GM19043 (cell line): ENCODE measurements at regions not wholly inside any gene's neighbourhood (a gene's known extent, or its start where the extent isn't known, plus 50 kb on each side); places are given as distances from the start of the nearest gene placed in this dataset.
"Not testable (repeated sequence)": the region's sequence is repeated elsewhere in the genome, so short reads cannot be mapped to it uniquely, and the experiment has no call there.

Source experiments
- ATAC-seq: cut with Tn5 transposase; IDR thresholded peaks from one replicate; pipeline ENCODE4 v1.9.1; 2021; ENCODE audit warnings: low read depth; ENCODE audit not compliant: unreplicated experiment

DNA sequence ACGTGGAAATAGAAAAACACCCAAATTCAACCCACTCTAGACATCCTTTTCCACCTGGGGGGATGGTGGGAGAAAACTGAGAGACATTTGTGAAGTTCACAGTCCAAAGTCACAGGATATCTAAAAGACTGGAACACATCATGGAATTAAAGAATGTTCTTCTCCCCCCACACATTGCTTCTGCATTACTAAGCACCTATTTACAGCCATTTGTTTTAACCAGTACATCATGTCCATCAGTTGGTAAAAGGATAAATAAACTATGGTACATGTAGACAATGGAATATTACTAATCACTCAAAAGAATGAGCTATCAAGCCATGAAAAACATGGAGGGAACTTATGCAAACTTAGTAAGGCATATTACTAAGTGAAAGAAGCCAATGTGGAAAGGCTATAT, 185.5 kb upstream of the ANXA10 start:
- ATAC-seq, result no peak

DNA sequence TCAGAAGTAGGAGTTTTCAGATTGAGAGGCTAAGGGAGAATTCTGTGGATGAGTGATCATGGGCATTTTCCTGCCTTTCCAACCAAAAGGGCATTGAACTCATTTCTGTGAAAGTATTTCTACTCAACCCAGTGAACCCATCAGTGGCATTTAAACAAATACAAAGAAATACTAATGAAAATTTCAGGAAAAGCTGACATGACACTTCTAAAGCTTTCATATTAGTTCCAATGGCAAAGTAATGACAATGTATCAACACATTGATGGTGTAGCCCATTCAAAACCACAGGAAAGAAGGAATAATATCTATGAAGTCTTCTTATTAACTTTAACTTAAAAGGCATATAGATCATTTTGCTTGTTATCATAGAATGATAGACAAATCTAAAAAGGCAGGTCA, 183.5 kb upstream of the ANXA10 start:
- ATAC-seq, result no peak

DNA sequence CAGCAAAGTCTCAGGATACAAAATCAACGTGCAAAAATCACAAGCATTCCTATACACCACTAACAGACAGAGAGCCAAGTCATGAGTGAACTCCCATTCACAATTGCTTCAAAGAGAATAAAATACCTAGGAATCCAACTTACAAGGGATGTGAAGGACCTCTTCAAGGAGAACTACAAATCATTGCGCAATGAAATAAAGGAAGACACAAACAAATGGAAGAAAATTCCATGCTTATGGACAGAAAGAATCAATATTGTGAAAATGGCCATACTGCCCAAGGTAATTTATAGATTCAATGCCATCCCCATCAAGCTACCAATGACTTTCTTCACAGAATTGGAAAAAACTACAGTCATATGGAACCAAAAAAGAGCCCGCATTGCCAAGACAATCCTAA, 179.8 kb upstream of the ANXA10 start:
- ATAC-seq, result not testable (repeated sequence)

DNA sequence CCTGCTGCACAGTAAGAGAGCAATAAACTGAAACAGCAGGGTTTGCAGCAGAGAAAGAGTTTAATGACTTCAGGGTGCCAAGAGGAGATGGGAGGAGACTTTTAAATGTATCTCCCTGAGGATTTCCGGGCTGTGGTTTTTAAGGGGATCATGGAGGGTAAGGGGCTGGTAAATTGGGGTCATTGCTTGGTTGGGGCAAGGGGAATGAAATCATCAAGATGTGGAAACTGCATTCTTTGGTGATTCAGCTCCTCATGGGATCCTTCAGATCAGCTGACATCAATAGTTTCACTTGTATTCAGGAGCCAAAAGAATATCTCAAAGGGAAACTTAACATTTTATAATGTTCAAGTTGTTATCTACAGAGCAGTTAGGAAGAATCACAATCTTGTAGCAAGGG, 174.3 kb upstream of the ANXA10 start:
- ATAC-seq, result no peak

DNA sequence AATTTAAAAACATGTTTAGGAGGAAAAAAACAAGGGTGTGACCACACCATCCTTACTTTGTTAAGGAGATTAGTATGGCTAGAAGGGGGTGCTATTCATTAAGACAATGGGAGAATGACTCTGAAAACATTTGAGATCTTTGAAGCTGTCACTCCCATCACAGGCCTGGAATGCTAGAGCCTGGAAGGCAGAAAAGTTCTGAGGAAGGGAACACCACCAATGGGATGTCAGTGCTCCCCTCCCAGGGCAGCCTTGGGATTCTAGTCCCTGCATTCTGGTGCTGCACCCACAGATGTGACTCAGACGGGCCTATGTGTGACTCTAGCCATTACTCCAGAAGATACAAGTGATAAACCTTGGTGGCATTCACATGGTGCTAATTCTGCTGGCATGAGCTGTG, 162.2 kb upstream of the ANXA10 start:
- no peak for ATAC-seq

DNA sequence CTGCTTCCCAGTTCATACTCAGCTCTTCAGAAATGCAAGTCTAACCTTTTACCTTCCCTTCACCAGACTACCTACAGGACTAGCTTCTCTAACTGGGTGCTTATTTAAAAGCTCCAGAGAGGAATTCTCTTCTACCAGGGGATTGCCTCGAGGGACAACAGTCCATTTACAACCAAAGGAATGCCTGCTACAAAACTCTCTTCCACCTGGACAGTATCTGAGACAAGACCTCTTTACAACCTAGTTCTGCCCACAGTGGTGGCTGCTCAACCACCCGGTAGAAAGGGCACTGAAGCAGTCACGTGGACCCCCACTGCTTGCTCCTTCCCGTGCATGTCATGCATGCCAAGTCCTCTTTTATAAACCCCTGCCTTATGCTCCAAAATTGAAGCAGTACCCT, 158.1 kb upstream of the ANXA10 start:
- ATAC-seq, result no peak

DNA sequence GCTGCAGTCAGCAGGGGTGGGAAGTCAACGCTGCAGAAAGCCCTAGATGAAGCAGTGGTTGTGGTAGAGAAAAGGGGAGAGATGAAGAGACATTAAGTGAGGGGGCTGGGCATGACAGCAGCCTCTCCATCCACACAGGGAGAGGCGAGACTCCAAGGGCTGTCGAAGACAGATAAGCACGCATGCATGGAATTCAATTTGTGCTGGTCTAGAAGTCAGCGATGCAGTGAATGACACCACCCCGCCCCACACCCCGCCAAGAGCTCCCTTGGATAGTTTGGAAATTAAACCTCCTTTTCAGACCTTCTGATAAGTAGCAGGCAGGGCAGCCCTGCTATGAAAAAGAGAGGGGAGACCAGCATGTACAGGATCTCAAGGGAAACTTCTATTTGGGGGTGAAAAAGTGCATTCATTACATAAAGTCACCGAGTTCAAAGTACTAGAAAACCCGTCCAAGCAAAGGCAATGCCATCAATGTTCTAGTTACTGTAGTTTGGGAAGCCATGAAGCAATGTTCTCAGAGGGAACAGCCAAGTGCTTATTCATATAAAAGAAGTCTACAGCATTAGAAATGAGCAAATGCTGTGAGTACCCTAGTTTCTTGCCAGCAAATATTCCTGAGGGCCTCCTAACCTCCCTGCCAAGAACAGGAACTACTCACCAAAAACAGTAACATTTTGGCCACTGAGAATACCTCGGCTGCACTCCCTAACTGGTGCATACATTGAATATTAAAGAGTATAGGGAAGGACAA, 152.3 kb upstream of the ANXA10 start:
- no peak for ATAC-seq

DNA sequence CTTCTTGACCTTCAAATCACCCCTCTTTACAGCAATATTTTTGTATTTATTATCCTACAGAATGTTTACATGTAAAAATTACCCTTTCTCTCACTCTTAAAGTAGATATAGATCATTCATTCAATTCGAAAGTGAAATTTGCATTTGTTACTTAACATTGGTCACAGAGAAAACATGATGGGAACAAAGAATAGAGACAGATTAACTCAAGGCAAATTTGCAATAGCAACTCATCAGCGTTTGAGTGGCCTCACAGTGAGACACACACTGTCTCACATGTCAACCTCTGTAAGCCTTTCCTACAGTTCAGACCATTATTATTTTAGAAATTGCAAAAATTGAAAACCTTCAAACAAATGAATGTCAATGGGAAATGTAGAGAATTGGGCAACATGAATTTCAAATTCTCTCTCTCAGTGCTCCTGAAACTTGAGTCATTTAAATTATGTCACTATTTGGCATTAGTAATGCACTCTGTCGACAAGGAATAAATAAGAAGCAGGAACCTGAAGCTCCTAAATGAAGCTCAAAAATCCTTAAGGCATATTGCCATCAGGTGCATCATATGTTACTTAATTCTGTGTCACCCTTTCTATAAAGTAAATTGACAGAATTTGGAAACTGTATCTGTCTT, 148.3 kb upstream of the ANXA10 start:
- ATAC-seq, result no peak

DNA sequence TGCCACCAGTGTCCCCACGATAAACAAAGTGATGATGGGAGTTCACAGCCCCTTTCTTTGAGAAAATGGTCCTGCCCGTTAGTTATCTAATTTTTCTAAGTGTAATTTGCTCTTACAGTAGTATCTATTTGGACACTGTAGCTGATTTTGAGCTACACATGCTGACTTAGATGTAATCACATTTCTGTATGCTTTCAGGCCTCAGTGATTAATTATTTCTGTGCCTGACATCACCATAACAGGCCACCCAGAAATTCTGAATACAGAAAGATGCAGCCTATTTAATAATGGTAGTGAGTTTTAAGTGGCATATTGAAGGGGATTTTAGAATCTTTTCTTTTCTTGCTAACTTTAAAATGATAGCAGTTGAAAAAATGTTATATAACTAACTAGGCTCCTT, 147.6 kb upstream of the ANXA10 start:
- ATAC-seq, result no peak

DNA sequence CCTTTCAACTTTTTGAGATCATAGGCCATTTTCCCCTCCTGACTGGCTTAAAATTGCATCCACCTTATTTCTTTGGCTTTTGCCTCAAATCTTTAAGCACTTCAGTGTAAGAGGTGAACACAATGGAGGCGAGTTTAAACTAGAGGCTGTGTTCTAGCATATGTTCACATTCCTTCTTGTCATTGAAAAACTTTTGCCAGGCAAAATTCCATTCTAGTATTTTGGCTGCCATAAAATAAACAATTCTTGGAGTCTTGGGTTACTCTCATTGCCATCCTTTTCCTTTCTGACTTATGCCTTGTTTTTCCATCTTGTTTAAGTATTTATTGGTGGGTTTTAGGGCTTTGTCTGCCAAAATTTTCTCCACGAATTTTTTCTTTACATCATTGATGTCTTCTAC, 137.3 kb upstream of the ANXA10 start:
- ATAC-seq, result no peak

DNA sequence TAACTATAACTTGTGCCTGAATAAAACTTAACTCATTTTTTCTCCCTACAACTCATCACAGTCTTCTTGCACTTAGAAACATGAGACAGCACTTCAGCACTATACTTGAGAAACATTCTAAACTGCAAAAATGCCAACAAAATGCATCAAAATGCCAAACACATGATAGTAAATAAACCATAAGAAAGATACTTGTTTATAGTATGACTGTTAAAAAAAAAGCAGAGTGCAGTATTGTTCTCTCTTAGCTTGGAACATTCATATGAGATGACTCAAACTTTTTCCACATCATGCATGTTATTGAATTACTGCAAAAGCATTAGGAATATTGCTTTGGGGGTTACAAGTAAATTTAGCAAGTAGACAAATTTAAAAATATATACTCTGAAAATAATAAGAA, 135.7 kb upstream of the ANXA10 start:
- ATAC-seq, result no peak

DNA sequence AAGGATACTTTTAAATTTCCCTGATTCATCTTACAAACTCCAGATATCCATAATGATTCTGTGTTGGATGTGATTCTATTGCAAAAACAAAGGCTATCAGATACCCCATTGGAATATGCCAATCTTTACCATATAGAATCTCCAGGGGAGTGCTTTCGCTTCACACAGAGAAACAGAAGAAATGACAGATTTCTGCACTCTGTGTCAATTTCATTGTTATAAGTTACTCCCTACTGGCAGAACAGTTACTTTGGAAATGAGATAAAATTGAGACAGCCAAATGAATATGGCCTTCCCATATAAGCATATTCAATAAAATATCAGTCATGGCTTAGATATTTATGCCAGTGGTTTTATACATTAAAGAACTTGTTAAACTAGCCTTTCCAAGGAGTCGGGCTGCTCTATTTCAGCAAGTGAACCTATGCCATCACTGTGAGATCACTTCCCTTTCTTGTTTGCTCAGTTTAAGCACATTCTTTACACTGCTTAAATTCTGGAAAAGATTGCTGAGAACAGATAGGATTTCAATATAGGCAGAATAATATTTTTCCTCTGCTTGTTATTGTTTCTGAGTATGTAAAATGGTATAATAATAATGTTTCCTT, 127.5 kb upstream of the ANXA10 start:
- no peak for ATAC-seq

DNA sequence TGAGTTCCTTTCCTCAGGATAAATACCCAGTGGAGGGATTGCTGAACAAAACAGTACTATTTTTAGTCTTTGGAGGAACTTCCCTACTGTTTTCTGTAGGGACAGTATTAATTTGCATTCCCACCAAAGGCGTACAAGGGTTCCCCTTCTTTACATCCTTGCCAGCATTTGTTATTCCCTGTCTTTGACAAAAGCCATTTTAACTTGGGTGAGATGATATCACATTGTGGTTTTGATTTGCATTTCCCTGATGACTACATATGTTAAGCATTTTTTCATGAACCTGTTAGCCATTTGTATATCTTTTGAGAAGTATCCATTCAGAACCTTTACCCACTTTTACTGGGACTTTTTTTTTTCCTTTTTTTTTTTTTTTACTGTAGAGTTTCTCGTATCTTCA, 126.2 kb upstream of the ANXA10 start:
- no peak for ATAC-seq

DNA sequence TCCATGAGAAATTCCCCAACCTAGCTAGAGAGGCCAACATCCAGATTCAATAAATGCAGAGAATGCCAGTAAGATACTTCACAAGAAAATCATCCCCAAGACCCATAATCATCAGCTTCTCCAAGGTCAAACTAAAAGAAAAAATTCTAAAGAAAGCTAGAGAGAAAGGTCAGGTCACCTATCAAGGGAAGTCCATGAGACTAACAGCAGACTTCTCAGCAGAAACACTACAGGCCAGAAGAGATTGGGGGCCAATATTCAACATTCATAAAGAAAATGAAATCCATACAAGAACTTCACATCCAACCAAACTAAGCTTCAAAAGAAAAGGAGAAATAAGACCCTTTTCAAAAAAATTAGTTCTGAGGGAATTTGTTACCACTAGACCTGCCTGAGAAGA, 118.8 kb upstream of the ANXA10 start:
- ATAC-seq, result no peak

DNA sequence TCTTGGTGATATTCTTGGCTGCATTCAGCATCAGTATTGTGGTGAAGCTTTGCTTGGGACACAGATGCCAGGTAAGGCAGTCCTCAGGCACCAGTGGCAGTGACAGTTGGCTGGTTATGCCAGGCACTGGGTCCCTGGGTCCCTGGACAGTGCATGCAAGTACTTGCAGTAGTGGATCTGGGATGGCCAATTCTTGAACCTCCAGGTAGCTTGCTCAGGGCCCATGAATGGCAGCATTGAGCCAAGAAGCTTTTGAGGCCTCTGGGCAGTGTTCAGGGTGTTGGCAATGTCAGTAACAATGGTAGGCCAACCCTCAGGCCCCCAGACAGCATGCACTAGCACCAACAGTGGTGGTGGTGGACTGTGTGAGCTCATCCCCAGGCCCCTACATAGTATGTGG, 106.8 kb upstream of the ANXA10 start:
- ATAC-seq, result no peak

DNA sequence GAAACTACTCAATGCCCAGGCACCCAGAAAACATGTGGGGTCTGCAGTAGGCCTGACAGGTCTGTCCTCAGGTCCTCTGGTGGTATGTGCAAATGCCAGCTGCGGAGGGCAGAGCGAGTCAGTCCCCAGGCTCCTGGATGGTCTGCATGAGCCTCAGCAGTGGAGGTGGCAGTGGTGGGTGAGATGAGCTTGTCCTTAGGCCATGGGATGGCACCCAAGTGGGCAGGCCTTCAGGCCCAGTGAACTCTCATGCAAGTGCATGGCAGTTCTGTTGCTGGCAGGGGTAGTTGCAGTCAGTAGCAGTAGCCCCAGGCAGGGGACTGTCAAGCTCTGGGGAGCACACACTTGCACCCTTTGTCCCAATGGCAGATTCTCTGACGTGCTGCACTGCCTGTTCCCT, 106.3 kb upstream of the ANXA10 start:
- no peak for ATAC-seq

DNA sequence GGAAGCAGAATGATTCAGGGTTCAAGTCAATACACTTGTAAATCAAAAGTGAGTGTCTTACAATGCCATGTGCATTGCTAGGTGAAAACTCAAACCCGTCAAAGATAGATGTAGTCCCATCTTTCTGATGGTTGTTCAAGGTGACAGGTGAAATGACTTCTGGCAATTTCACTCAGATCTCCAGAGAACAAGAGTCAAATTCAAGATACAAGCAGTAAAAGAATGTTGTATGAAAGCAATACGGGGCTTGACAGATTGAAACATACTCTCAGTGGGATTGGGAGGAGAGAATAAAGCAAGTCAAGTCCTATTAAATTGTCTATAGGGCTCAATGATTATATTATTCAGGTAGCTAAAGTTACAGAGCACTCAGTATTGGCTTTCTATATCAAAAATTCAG, 105.1 kb upstream of the ANXA10 start:
- no peak for ATAC-seq

DNA sequence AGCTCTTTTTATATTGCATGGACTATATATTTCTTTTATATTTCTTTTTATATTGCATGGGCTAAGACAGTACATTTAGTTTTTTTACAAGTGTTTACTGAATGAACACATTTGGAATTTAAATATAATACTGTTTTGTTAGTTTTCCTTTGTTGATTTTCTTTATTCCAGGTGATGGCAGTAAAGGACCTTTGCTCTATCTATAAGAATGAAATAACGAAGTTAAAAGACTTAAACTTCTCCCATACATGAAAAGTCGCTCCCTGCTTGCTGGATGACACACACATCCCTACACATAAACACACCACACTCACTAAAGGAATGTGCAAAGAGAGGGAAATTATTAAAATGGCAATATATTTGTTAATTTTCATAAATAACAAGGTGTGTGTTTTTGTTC, 102.5 kb upstream of the ANXA10 start:
- ATAC-seq, result no peak

DNA sequence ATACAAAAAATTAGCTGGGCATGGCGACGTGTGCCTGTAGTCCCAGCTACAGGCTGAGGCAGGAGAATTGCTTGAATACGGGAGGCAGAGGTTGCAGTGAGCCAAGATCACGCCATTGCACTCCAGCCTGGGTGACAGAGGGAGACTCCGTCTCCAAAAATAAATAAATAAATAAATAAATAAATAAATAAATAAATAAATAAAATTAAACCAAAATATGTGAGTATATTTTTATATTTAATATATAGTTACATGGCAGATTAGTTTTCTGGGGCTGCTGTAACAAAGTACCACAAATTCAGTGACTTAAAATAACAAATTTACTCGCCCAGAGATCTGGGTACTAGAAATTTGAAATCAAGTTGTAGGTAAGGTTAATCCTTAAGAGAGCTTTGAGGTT, 84.2 kb upstream of the ANXA10 start:
- ATAC-seq, result not testable (repeated sequence)

DNA sequence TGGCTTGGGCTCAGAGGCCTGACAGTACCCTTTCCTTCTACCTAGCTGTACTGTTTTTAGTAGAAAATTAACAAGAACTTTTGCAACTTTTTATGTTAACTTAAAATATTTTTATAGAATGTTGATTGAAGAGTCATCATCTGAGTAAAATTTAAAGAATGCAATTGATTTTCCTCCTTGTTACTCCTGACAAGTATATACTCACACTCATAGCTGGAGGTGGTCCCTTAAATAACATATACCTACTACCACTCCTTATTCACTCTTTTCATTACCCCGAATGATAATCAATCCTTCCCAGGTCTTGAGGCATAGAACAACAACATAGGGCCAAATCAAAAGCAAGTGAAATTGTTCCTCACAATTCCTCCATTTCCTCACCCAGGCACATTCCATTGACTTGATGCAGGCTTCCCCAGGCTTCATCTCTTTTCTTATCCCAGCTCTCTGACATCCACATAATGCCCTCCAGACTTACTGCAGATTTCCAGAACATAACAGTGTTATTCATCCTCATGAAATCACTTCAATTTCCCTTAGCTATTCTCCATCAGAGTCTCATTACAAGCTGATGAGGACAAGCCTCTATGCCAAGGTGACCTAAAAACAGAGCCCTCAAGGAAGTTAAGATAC, 73.2 kb upstream of the ANXA10 start:
- no peak for ATAC-seq

DNA sequence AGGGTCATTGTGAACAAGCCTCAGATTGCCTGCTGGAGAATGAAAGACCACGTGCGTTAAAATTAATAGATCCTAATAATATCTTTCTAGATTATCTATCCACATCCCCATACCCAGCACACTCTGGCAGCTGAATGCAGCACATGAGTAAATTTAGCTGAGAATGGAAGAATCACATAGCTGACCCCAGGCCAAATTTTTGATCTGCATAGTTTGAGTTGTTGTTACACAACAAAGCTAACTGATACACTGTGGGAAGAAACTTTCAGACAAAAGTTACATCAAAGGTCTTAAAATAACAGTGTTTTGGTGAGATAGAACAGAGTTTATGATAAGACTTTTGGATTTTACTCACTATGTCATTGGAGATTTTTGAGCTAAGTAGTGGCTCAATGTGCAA, 72.4 kb upstream of the ANXA10 start:
- no peak for ATAC-seq

DNA sequence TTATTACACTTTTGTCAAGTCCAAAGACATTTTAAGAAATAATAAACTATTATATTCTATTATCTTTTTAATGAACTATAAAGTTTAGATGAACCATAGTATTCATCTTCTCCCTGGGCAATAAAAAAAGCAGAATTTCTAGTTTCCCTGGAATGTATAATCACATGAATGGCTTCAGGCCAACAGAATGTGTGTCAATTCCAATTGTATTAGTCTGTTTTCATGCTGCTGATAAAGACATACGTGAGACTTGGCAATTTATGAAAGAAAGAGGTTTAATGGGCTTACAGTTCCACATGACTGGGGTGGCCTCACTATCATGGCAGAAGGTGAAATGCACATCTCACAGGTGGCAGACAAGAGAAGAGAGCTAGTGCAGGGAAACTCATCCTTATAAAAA, 70.7 kb upstream of the ANXA10 start:
- no peak for ATAC-seq
